Colon (tissue), 2 donors: ENCODE measurements at regions not wholly inside any gene's neighbourhood (a gene's known extent, or its start where the extent isn't known, plus 50 kb on each side); places are given as distances from the start of the nearest gene placed in this dataset.
"Not testable (repeated sequence)": the region's sequence is repeated elsewhere in the genome, so short reads cannot be mapped to it uniquely, and the experiment has no call there.

Experiments
- FAIRE-seq: peaks from 2 replicates; lab custom pipeline; 2012; peaks lifted over from hg19 to GRCh38; lab: Jason Lieb, UNC
- donor health status: control.
- donor health status: control.

- no peak for FAIRE-seq
Measured at GRCh38 chr11:134591338-134591737, 179.3 kb upstream of the B3GAT1 start.

- FAIRE-seq = no peak
Measured at GRCh38 chr11:134589129-134589528, 177.1 kb upstream of the B3GAT1 start.

GRCh38 chr11:134588460-134589110 is 176.5 kb upstream of the B3GAT1 start:
- not testable (repeated sequence) for FAIRE-seq

GRCh38 chr11:134587345-134587744 is 175.3 kb upstream of the B3GAT1 start:
- FAIRE-seq = no peak

GRCh38 chr11:134586726-134587125 is 174.7 kb upstream of the B3GAT1 start:
- no peak for FAIRE-seq

GRCh38 chr11:134585666-134586610 is 173.9 kb upstream of the B3GAT1 start:
- FAIRE-seq = no peak

GRCh38 chr11:134584706-134585445 is 172.8 kb upstream of the B3GAT1 start:
- FAIRE-seq = no peak

GRCh38 chr11:134584001-134584561 is 172.0 kb upstream of the B3GAT1 start:
- no peak for FAIRE-seq

- no peak for FAIRE-seq
Measured at GRCh38 chr11:134583397-134583990, 171.5 kb upstream of the B3GAT1 start.

- FAIRE-seq = no peak
Measured at GRCh38 chr11:134582770-134583095, 170.7 kb upstream of the B3GAT1 start.

- no peak for FAIRE-seq
Measured at GRCh38 chr11:134581966-134582769, 170.1 kb upstream of the B3GAT1 start.

- no peak for FAIRE-seq
Measured at GRCh38 chr11:134581121-134581626, 169.1 kb upstream of the B3GAT1 start.

GRCh38 chr11:134580610-134580975 is 168.6 kb upstream of the B3GAT1 start:
- FAIRE-seq = no peak

GRCh38 chr11:134579724-134580609 is 167.9 kb upstream of the B3GAT1 start:
- no peak for FAIRE-seq

- FAIRE-seq = no peak
Measured at GRCh38 chr11:134578807-134579723, 167.0 kb upstream of the B3GAT1 start.

GRCh38 chr11:134577751-134578395 is 165.8 kb upstream of the B3GAT1 start:
- FAIRE-seq = no peak

- FAIRE-seq = no peak
Measured at GRCh38 chr11:134576721-134577171, 164.7 kb upstream of the B3GAT1 start.

- FAIRE-seq = no peak
Measured at GRCh38 chr11:134576286-134576685, 164.2 kb upstream of the B3GAT1 start.
